Activated T-helper 1 cell treated with anti-CD3 and anti-CD28 coated beads, Interleukin-2, amount 50 U/mL, for 16 hours (primary cell): ENCODE measurements at regions not wholly inside any gene's neighbourhood (a gene's known extent, or its start where the extent isn't known, plus 50 kb on each side); places are given as distances from the start of the nearest gene placed in this dataset.

Source experiments
- DNase-seq, 2 donors: peaks; one replicate each; pipeline ENCODE4 v3.0.0-alpha.2; 2020; ENCODE audit warnings: low read depth in 1 of 2, low spot score in 1 of 2

DNA sequence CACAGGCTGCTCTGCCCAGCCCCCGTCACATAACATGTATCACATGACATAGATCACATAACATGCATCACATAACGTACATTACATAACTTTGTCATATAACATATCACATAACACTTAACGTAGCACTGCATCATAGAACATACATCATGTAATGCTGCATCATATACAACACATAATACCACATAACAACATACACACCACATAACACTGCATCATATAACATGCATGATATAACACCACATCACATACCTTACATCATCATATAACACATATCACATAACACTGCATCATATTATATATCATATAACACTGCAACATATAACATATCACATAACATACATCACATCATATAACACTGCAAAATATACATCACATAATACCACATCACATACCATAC lies 83.8 kb downstream of the AXIN2 start:
- no peak for DNase-seq

DNA sequence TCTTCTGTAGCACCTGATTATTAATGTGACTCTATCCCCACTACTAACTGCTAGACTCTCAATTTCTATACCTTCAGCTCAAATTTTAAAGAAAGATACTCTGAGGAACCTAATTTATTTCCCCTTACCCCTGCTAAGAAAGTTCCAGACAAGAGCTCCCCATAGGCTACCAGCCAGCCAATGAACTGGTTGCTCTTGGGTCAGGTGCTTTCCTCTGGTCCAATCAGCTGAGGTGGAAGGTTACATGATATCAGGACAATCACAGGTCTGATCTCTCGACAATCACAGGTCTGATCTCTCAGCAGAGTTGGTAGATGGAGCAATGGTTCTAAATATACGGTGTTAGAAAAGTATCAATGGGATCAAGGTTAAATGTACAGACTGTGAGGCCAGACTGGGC lies 86.8 kb downstream of the AXIN2 start:
- no peak for DNase-seq

DNA sequence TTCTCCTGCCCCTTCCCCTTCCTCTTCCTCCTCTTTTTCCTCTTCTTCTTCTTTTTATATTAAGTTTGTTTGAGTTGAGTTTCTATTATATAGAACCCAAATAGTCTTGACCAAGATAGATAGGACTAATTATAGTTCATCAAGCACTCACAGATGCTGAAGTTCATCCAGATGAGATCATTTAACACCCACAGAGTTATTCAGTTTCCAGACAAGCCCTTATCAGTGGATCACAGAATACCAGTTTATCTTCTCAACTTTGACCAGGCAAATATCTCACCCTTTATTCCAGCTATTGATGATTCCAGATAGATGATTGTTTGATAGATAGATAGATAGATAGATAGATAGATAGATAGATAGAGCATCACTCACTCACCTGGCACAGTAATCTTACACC lies 87.5 kb downstream of the AXIN2 start:
- DNase-seq = no peak

DNA sequence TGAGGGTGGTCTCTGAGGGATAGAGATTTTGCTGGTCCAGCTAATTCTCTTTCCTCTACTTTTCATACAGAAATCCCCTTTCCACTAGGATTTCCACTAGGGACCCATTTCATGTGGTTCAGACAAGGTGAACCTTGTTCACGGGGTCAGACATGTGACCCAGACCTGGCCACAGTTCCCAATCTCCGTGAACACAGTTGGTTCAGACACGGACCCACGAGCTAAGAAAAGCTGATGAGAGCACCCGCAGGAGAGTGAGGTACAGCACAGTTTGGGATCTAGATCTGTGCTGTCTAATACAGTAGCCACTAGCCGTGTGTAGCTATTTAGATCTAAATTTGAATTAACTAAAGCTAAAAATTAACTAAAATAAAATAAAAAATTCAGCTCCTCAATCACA lies 88.1 kb downstream of the AXIN2 start:
- no peak for DNase-seq

DNA sequence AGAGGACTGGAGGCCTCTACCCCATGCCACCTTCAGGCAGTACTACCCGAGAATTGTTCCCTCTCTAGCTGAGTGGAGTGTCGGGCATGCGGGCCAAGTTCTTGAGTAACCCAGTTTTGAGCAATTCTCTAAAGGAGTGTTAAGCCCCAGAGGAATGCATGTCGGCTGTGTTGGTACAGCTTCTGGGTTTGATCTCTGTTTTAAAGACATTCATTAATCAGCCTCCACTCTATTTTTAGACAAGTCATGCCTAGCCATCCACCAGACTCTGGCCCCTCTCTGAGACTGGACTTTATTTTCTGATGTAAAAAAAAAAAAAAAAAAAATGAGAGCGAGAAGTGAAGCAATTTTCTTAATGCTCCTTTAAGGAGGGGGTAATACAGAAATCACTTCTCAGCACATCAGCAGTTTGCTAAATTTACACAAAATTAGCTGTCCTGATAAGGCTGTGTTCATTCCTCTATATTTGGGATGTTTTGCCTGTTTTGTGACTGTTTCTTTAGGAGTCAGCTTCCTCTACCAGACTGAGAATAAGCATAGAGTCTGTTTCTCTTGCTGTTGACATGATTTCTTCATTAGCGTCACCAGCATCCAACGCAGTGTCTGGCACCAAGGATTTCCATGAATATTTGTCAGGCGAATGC lies 88.7 kb downstream of the AXIN2 start:
- no peak for DNase-seq

DNA sequence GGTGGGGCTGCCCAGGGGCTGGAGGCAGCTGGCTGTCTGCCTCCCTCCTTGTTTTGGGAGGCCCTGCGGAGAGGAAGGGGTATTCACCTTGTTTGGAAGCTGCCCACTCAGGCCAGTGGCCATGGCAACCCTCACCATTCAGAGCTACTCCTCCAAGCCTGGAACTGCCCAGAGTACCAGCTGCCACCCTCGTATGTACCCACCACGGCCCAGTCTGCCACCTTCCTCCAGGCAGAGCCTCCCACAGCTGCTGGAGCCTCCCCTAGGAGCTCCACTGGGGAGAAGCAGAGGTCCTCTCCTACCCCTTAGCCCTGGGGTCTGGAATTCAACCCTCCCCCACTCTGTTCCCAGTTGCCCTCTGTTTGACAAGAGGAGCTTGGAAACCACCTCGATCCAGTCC lies 90.7 kb downstream of the AXIN2 start:
- DNase-seq = no peak

DNA sequence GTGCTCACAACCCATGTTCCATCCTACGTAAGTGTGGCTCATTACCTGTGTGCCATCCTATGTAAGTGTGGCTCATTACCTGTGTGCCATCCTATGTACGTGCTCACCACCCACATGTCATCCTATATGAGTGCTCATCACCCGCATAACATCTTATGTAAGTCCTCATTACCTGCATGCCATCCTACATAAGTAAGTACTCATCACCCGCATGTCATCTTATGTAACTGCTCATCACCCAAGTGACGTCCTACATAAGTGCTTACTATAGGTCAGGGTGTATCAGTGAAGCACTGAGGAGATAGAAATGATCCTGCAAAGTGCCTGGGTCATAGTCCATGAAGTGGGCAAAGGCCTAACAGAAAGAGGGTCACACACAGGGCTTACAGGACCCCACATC lies 93.1 kb downstream of the AXIN2 start:
- DNase-seq = no peak

DNA sequence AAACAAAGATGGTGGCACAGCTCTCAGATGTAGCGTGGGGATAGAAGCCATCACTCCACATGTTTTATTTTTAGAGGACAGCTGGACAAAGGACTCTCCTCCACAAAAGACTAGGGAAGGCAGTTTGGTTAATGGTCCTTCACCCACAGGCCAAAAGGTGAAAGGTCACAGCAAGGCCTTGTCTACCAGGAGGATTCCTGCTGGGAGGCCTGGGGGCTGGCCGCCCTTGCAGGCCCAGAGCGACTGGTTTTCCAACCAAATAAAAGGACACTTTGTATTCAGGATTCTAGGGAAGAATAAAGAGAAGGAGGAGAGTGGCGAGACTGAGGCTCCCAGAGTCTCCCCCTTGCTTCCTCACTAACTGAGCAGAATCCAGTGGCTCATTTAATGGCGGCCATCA lies 94.3 kb downstream of the AXIN2 start:
- no peak for DNase-seq

DNA sequence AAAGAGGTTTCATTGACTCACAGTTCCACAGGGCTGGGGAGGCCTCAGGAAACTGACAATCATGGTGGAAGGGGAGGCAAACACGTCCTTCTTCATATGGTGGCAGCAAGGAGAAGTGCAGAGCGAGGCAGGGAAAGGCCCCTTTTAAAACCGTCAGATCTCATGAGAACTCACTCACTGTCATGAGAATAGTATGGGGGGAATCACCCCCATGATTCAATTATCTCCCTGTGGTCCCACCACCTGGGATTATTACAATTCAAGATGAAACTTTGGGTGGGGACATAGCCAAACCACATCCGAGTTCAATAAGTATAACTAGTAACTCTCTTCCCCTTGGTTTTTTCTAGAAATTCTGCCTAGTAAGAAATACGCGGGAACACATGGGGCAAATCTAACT lies 94.9 kb downstream of the AXIN2 start:
- DNase-seq = no peak

DNA sequence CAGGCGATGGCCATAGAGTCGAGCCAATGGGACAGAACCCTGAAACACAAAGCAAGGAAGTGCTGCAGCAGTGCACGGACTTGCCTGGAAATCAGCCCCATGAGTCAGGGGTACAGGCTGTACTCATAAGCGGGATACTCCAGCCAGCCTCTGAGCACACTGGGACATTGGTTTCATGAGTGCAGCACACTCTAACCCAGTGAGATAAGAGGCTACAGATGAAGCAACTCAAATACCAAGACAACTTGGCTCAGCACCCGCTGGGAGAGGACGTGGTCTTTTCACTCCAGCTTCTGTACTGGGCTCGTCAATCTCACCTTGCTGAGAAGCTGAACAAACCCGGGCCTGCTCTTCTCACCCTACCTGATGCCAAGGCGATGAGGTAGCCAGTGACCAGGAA lies 98.2 kb downstream of the AXIN2 start:
- no peak for DNase-seq

DNA sequence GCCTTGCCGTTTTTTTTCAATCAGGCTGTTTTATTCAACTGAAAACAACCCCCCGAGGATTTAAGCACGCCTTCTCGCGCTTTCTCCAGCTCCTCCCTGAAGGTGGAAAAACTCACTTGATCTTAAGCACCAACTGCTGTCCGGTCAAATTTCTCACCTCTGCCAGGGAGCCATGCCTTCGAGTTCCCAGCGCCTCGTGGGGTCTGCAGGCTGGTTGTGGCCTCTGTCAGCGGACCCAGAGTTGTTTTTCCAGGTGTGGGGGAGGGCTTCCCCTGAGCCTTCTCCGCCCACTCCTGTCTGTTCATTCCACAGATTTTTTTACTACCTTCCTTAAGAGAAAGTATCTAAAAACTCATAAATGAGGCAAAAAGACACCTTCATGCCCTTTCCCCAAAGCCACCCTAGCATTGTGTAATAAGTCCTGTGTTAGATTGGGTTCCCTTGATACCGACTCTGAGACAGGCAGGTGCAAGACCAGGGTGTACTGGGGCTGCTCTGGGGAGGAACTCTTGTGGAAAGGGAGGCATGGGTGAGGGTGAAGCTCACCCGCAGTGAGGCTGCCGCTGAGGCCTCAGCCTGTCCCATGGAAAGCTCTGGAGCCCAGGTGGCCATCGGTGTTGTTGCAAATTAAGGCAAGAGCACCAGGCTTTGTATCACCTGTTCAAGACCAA lies 101.6 kb downstream of the AXIN2 start:
- DNase-seq = no peak

DNA sequence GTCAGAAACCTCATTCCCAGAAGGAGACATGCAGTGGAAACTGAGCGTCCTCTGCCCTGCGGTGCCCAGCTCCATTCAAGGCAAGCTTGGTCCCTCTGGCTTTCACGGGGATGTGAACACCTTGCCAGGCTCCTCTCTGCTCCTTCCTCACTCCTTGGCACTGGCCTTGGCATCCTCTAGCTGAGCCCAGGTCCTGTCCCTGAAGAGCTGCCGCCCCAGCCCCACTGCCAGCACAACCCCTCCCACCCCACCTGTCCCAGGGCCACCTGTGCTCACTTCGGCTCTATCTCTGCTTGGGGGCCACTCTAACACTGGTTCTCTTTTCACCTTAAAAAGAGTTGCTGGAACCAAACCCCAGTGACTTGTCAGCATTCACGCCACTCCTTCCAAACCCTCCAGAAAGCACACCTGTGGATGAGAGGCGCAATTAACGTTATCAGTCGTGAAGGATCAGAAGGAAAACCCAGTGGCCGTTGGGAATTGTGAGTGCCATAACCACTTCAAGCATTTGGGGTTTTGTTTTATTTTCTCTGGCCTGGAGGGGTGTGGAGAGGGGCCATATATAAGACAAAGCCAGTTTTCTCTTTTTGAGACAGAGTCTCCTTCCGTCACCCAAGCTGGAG lies 103.7 kb downstream of the AXIN2 start:
- no peak for DNase-seq

DNA sequence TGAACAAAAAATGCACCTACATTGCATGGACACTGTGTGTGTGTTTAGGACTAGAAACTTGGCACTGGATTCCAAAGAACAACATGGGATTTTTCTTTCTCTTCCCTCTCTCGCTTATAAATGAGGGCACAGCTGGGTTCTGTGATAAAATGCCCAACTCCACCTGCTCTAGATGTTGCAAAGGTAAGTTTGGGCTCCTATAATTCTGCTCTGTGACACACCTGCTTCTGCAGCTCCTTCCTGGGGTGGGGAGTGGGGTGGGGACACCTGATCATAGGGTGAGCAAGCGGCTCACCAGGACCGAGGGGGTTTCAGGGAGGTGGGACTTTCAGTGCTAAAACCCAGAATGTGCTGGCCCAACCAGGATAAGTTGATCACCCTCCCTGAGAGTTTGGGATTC lies 104.3 kb downstream of the AXIN2 start:
- DNase-seq = no peak

DNA sequence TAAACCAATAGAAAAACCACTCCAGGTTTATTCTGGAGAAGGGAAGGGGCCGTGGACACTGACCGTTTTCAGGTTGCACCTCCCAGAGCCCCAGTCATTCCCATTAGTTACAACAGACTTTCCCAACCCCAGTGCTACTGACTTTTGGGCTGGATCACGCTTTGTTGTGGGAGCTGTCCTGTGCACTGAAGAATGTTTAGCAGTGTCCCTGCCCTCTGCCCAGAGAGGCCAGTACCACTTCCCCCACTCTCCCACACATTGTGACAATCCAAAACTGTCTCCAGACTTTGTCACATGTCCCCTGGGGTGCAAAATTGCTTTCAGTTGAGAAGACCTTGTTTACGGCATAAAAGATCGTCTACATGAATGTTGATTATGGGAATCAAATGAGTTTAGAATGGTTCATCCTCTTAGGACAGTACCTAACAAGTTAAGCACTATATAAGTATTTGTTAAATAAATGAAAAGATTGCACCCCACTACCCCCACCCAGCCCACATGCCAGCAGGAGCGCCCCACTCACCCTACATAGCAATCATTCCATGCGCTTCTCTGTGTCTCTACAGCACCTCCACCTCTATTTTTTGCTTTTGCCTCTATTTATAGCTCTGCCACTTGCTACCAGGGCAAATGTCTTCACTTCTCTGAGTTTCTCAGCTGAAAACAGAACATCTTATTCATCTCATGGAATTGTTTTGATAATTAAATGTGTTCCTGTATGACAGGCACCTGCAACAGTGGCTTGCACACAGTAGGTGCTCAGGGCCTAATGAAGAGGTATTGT lies 104.9 kb downstream of the AXIN2 start:
- no peak for DNase-seq

DNA sequence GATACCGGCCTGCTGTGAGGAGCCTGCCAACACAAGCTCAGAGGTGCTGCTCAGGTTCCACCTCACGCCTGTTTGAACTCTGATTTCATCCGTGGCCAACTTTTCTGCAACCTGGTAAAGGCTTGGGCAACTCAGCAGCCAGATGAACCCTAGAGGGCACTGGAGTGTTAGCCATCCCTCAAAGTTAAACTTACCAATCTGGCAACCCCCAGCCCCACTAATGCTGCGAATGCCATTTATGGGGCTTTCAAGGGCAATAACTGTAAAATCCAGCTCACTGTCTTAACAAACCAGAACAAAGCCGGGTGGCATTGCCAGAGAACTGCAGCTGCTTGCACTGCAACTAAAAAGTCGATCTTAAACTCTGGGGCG lies 105.5 kb downstream of the AXIN2 start:
- no peak for DNase-seq

DNA sequence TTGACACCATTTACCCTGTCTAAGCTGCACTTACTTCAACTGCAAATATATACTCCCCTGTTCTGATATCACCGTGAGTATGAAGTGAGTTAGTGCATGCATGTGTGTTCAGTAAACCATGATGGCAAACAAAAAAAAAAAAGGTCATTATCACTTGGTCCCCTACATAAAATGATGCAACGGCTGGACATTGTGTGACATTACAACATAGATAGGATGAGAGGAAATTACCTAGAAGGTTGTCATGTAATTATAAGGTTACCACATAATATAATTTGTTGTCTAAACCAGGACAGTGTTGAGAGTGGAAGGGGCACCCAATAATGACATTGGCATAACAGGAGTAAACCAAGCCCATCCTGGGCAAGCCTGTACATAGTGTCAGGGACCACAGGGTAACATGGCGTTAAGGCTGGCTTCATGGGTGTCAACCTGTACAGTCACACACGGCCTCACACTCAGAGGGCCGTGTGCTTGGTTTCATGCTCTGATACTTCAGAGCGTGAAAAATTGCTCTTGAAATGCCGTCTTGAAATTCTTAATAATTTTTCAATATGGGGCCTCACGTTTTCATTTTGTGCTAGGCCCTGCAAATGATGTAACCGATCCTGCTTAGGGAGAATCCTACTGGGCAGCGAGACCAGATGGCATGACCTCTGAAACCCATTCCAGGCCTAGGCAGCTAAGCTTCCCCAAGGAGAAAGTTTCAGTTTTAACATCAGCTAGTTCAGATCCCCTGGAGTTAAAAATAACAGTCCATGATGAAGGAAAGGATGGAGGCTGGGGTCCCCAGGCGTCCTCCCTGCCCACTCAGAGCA lies 106.1 kb downstream of the AXIN2 start:
- no peak for DNase-seq

DNA sequence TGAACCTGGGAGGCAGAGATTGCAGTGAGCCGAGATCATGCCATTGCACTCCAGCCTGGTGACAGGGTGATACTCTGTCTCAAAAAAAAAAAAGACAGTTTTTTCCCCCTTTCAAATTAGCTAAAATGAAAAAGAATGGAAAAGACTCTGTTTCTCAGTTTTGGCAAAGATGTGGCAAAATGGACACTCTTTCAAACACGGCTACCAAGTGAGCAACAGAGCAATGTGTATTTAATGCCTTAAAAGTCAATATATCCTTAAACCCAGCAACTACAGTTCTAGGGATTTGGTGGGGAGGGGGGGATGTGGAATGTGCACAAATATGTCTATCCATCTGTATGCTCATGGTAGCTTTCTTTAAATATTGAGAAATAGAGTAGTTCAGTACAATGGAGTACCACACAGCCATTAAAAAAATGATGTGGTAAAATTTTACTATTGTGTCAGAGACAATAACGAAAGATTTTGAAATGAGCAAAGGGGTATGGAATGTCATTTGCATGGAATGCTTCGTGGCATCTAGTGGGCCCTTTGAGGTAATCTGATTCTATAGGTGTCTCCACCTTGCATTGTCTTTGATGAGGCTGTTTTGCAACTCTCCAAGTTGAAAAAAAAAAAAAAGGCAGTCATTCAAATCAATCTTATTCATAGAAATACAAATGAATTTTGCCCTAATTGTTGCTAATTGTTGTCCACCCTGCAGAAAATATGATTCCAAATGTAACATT lies 108.1 kb downstream of the AXIN2 start:
- no peak for DNase-seq

DNA sequence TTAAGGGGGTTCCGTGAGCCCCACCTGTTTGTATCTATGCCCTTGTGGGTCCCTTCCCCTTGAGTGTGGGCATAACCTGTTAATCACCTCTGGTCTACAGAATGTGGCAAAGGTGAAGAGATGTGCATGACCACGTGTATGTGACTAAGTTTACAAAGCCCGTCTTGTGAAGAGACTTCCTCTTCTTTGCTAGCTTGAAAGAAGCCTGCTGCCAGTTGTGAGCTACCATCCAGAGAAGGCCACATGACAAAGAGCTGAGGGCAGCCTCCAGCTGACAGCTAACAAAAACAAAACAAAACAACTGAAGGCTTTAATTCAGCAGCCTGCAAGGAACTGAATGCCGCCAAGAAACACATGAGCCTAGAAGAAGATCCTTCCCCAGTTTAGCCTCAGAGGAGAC lies 112.0 kb downstream of the AXIN2 start:
- no peak for DNase-seq

DNA sequence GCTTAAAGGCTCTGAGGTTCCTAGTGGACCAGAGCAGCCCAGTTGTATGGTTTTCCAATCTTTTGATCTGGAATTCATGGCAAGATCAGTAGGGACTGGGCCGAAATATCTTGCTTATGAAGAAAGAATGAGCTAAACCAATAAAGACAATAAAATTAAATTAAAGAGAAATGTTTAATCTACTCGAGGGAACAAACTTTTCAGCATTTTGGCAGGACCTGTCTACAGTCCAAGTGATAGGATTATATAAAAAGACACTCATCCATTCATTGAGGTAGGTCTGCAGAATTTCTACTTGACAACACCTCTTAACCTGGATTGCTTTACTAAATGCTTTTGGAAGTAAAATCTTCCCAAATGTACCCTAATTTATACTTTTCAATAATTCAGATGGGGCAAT lies 113.6 kb downstream of the AXIN2 start:
- DNase-seq = no peak

DNA sequence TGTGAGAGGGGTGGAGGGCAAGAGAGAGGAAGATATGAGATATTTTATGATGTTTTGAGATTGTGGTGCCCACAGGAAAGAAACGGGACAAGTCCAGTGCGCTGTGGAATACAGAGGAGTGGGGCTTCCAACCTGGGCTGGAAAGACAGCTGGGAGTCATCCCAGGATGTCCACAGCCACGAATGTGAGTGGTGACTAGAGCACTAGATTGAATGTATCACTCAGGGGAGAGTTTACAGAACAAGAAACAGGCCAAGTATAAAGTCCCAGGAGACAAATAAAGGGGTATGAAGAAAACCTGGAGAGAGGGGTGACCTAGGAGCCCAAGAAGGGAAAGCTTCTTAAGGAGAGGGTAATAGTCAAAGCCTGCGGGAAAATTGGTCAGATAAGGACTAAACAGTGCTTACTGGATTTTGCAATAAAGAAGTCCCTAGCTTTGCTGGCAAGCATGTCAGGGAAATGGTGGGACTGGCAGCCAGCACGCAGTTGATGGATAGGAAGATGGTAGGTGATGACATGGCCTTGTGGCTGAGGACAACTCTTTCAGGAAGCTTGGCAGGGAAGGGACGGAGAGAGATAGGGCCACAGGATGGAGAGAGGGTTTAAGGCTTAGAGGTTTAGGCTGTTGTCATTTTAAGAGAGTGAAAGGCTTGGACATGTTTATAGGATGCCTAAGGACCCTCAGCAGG lies 114.5 kb downstream of the AXIN2 start:
- no peak for DNase-seq
